CD14-positive monocyte (primary cell): ENCODE measurements at regions not wholly inside any gene's neighbourhood (a gene's known extent, or its start where the extent isn't known, plus 50 kb on each side); places are given as distances from the start of the nearest gene placed in this dataset.

Source experiments
- DNase-seq, 3 donors: peaks; one replicate each; pipeline ENCODE4 v3.0.0-alpha.2; 2011 to 2022
- H2AFZ ChIP-seq: 2 replicates; pipeline ENCODE4 v1.6.0; 2012; ENCODE audit warnings: mild to moderate bottlenecking, low read depth, low read length, inconsistent platforms; ENCODE audit not compliant: insufficient read depth, poor library complexity, severe bottlenecking
- H3K27ac ChIP-seq, 2 donors: 1 replicate in 1 of 2; 2 replicates in 1 of 2; pipeline ENCODE4 v1.5.1; 2012 to 2013; ENCODE audit warnings: low read length in 2 of 2, control low read depth in 1 of 2, inconsistent platforms in 1 of 2, low read depth in 1 of 2, mild to moderate bottlenecking in 1 of 2
- H3K27me3 ChIP-seq, 2 donors: one replicate each; pipeline versions ENCODE4 v1.6.0 to v1.6.1; 2011 to 2013; ENCODE audit warnings: low read length in 2 of 2; ENCODE audit not compliant: control insufficient read depth in 2 of 2, insufficient read depth in 2 of 2
- H3K36me3 ChIP-seq, 2 donors: replicated peaks in 1 of 2; 1 replicate in 1 of 2; 2 replicates in 1 of 2; pipeline versions ENCODE4 v1.5.1 to v1.6.1; 2012 to 2013; ENCODE audit warnings: low read length in 2 of 2, control low read depth in 1 of 2, inconsistent platforms in 1 of 2, mild to moderate bottlenecking in 1 of 2; ENCODE audit not compliant: insufficient read depth in 2 of 2, control insufficient read depth in 1 of 2
- H3K4me1 ChIP-seq, 2 donors: 1 replicate in 1 of 2; 2 replicates in 1 of 2; pipeline versions ENCODE4 v1.5.1 to v1.6.1; 2012 to 2013; ENCODE audit warnings: low read length in 2 of 2, control low read depth in 1 of 2, inconsistent platforms in 1 of 2, mild to moderate bottlenecking in 1 of 2, moderate library complexity in 1 of 2; ENCODE audit not compliant: insufficient read depth in 2 of 2, control insufficient read depth in 1 of 2
- H3K4me2 ChIP-seq: replicated peaks from 2 replicates; pipeline ENCODE3; 2012; ENCODE audit warnings: low read length, moderate library complexity, mild to moderate bottlenecking; ENCODE audit not compliant: poor library complexity, severe bottlenecking; ENCODE audit errors: extremely low read depth
- H3K4me3 ChIP-seq, 3 experiments: fragments of 200-600 bp in 1 of 3; sonication (generic) in 1 of 3; replicated peaks in 1 of 3; 1 replicate in 2 of 3; 2 replicates in 1 of 3; pipeline ENCODE4 v1.5.1; 2011 to 2013; ENCODE audit warnings: low read length in 3 of 3, mild to moderate bottlenecking in 3 of 3, control low read depth in 2 of 3, low read depth in 2 of 3, inconsistent platforms in 1 of 3, moderate library complexity in 1 of 3
- H3K79me2 ChIP-seq: 2 replicates; pipeline ENCODE4 v1.6.0; 2012; ENCODE audit warnings: mild to moderate bottlenecking, control low read depth, inconsistent platforms, low read length, moderate library complexity; ENCODE audit not compliant: insufficient read depth
- H3K9ac ChIP-seq: 2 replicates; pipeline ENCODE4 v1.6.0; 2017; ENCODE audit warnings: low read length, mild to moderate bottlenecking; ENCODE audit not compliant: insufficient read depth, poor library complexity, severe bottlenecking
- H3K9me3 ChIP-seq, 2 donors: replicated peaks in 1 of 2; 1 replicate in 1 of 2; 2 replicates in 1 of 2; pipeline versions ENCODE4 v1.5.1 to v1.6.1; 2012 to 2013; ENCODE audit warnings: low read length in 2 of 2, control low read depth in 1 of 2; ENCODE audit not compliant: control insufficient read depth in 1 of 2, insufficient read depth in 1 of 2
- H4K20me1 ChIP-seq: 2 replicates; pipeline ENCODE4 v1.6.0; 2012; ENCODE audit warnings: mild to moderate bottlenecking, low read length, control low read depth, moderate library complexity; ENCODE audit not compliant: insufficient read depth
- H3K27ac Mint-ChIP-seq, 7 donors: one replicate each; pipeline ENCODE4 v1.8.0; 2020; ENCODE audit warnings: mild to moderate bottlenecking in 7 of 7, mixed read lengths in 7 of 7, moderate library complexity in 6 of 7, inconsistent platforms in 2 of 7
- H3K27me3 Mint-ChIP-seq, 3 donors: one replicate each; pipeline ENCODE4 v1.8.0; 2021 to 2022; ENCODE audit warnings: low read depth in 3 of 3, mild to moderate bottlenecking in 3 of 3, mixed read lengths in 3 of 3, moderate library complexity in 3 of 3, inconsistent platforms in 1 of 3
- H3K36me3 Mint-ChIP-seq, 2 donors: one replicate each; pipeline ENCODE4 v1.8.0; 2020; ENCODE audit warnings: mixed read lengths in 2 of 2, inconsistent platforms in 1 of 2, mild to moderate bottlenecking in 1 of 2
- H3K4me1 Mint-ChIP-seq: one replicate; pipeline ENCODE4 v1.8.0; 2020; ENCODE audit warnings: mild to moderate bottlenecking, mixed read lengths
- H3K4me3 Mint-ChIP-seq, 2 donors: one replicate each; pipeline ENCODE4 v1.8.0; 2020; ENCODE audit warnings: mild to moderate bottlenecking in 2 of 2, mixed read lengths in 2 of 2, moderate library complexity in 1 of 2
- H3K9me3 Mint-ChIP-seq, 7 donors: one replicate each; pipeline ENCODE4 v1.8.0; 2020 to 2022; ENCODE audit warnings: mixed read lengths in 7 of 7, mild to moderate bottlenecking in 6 of 7, moderate library complexity in 6 of 7, inconsistent platforms in 2 of 7
- WGBS: methylation state at CpG from one replicate; pipeline ENCODE4 v1.1.5; 2013; ENCODE audit warnings: missing lambda C conversion rate; ENCODE audit not compliant: insufficient coverage; 5-methylcytosine and 5-hydroxymethylcytosine counted together
- intact Hi-C, 2 donors: fragments of 100-400 bp; cut with micrococcal nuclease; formaldehyde crosslinking; loops; one replicate each; pipeline versions ENCODE4 v1.15.0 to v1.15.1; 2023
- TF ChIP-seq, protein P1 (sequence below): fragments of 200-600 bp; IDR thresholded peaks from one replicate; pipeline ENCODE4 v1.8.0; 2022; ENCODE audit warnings: antibody characterized with exemption, mild to moderate bottlenecking

DNA sequence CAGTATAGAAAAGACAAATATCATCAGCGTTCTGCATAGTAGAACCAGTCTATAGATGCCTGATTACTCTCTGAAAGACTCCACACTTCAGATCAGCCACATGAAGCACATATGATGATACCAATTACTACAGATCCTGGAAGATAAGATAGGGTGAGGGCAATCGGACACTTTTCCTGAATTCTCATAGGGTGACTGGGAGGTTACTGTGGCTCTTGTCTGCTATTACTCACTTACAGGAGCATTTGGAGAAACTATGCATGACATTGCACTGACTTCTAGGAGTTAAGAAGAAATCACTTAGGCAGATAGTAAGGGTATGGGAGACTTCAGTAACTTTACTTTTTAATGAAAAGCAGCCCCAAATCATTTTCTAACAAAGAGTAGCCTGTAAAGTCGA lies 1140.9 kb downstream of the XPNPEP1 start:
- Histone ChIP-seq H3K27me3 (no peaks in the 10 kb centered on the region), H2AFZ (no peak overlapping the region), H3K4me3 (no peak overlapping the region), H3K36me3 (no peaks in the 10 kb centered on the region), H3K4me1 (no peaks in the 10 kb centered on the region), H3K9me3 (peaks cover 11 to 13% of the 10 kb centered on the region in 2 donors), H3K4me2 (no peak overlapping the region), H3K79me2 (no peaks in the 10 kb centered on the region), H3K27ac (no peak overlapping the region), H4K20me1 (no peaks in the 10 kb centered on the region), H3K9ac (no peak overlapping the region)
- Mint-ChIP-seq H3K27ac (no peak overlapping the region), H3K36me3 (no peaks in the 10 kb centered on the region), H3K27me3 (no peaks in the 10 kb centered on the region), H3K4me1 (no peaks in the 10 kb centered on the region), H3K9me3 (peaks cover 3 to 16% (median 5%) of the 10 kb centered on the region in 7 donors), H3K4me3 (no peak overlapping the region)
- TF ChIP-seq, protein P1, sequence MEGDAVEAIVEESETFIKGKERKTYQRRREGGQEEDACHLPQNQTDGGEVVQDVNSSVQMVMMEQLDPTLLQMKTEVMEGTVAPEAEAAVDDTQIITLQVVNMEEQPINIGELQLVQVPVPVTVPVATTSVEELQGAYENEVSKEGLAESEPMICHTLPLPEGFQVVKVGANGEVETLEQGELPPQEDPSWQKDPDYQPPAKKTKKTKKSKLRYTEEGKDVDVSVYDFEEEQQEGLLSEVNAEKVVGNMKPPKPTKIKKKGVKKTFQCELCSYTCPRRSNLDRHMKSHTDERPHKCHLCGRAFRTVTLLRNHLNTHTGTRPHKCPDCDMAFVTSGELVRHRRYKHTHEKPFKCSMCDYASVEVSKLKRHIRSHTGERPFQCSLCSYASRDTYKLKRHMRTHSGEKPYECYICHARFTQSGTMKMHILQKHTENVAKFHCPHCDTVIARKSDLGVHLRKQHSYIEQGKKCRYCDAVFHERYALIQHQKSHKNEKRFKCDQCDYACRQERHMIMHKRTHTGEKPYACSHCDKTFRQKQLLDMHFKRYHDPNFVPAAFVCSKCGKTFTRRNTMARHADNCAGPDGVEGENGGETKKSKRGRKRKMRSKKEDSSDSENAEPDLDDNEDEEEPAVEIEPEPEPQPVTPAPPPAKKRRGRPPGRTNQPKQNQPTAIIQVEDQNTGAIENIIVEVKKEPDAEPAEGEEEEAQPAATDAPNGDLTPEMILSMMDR: no peak
- intact Hi-C loops: no loop called here
- no peak for DNase-seq
- 29% methylated on average over 1 of the region's 3 CpGs for WGBS

DNA sequence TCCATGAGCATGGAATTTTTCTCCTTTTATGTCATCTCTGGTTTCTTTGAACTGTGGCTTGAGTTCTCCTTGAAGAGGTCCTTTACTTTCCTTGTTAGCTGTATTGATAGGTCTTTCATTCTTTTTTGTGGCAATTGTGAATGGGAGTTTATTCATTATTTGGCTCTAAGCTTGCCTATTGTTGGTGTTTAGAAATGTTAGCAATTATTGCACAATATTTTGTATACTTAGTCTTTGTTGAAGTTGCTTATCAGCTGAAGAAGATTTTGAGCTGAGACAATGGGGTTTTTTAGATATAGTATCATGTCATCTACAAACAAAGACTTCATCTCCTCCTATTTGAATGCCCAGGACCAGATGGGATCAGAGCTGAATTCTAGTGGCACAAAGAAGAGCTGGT lies 1143.8 kb downstream of the XPNPEP1 start:
- TF ChIP-seq, protein P1: no peak
- peaks cover 0 to 5% (median under 1%) of the 10 kb centered on the region in 7 donors for H3K9me3 Mint-ChIP-seq
- no peak for DNase-seq
- Histone ChIP-seq H4K20me1 (no peaks in the 10 kb centered on the region), H3K4me1 (no peaks in the 10 kb centered on the region), H3K9me3 (peaks cover 2% of the 10 kb centered on the region in 2 donors), H3K36me3 (no peaks in the 10 kb centered on the region), H3K9ac (no peak overlapping the region), H3K79me2 (no peaks in the 10 kb centered on the region), H3K27ac (no peak overlapping the region), H3K4me3 (no peak overlapping the region), H3K4me2 (no peak overlapping the region), H2AFZ (no peak overlapping the region), H3K27me3 (no peaks in the 10 kb centered on the region)
- no peaks in the 10 kb centered on the region for H3K36me3 Mint-ChIP-seq
- no peak overlapping the region for H3K4me3 Mint-ChIP-seq
- no peak overlapping the region for H3K27ac Mint-ChIP-seq
- H3K4me1 Mint-ChIP-seq: no peaks in the 10 kb centered on the region
- H3K27me3 Mint-ChIP-seq: peaks cover 0 to 1% (median 0%) of the 10 kb centered on the region in 3 donors
- intact Hi-C loops: no loop called here
